Tibial artery (tissue), 4 donors: ENCODE measurements at regions not wholly inside any gene's neighbourhood (a gene's known extent, or its start where the extent isn't known, plus 50 kb on each side); places are given as distances from the start of the nearest gene placed in this dataset.

ENCODE experiments used
- DNase-seq, 2 donors: peaks; one replicate each; pipeline ENCODE4 v3.0.0-alpha.2; 2019
- H3K27ac ChIP-seq, 2 donors: fragments of 200-600 bp; sonication (generic) in 1 of 2; 1 replicate in 1 of 2; 2 replicates in 1 of 2; pipeline ENCODE4 v1.5.1; 2018 to 2019; ENCODE audit warnings: mild to moderate bottlenecking in 1 of 2
- H3K27me3 ChIP-seq, 2 donors: fragments of 200-600 bp; sonication (generic) in 1 of 2; one replicate each; pipeline versions ENCODE4 v1.5.1 to v1.6.0; 2016 to 2019
- H3K36me3 ChIP-seq, 3 donors: fragments of 200-600 bp; sonication (generic) in 2 of 3; one replicate each; pipeline ENCODE4 v1.5.1; 2016 to 2019; ENCODE audit warnings: mild to moderate bottlenecking in 2 of 3
- H3K4me1 ChIP-seq, 4 donors: fragments of 200-600 bp; sonication (generic) in 2 of 4; 1 replicate in 3 of 4; 2 replicates in 1 of 4; pipeline ENCODE4 v1.5.1; 2016 to 2019
- H3K4me3 ChIP-seq, 2 donors: fragments of 200-600 bp; sonication (generic) in 1 of 2; 1 replicate in 1 of 2; 2 replicates in 1 of 2; pipeline ENCODE4 v1.5.1; 2018 to 2019; ENCODE audit warnings: mild to moderate bottlenecking in 2 of 2
- H3K9me3 ChIP-seq, 3 donors: fragments of 200-600 bp; sonication (generic) in 1 of 3; one replicate each; pipeline ENCODE4 v1.5.1; 2016 to 2019
- CTCF ChIP-seq, 2 experiments: fragments of 200-600 bp in 1 of 2; fragments of 450-650 bp in 1 of 2; IDR thresholded peaks; one replicate each; pipeline ENCODE4 v1.5.1; 2017 to 2019; ENCODE audit warnings: antibody characterized with exemption in 2 of 2, mild to moderate bottlenecking in 1 of 2, moderate library complexity in 1 of 2
- intact Hi-C: fragments of 100-400 bp; cut with DNase I; formaldehyde crosslinking; loops from one replicate; pipeline ENCODE4 v1.15.0; 2023; ENCODE audit warnings: low total_unique reads

- no peak for TF ChIP-seq CTCF (IDR thresholded peaks at IDR 0.05)
- Histone ChIP-seq H3K9me3 (no peaks in the 10 kb centered on the region), H3K27me3 (peaks cover 0 to 24% of the 10 kb centered on the region in 2 donors), H3K36me3 (no peaks in the 10 kb centered on the region), H3K27ac (no peak overlapping the region), H3K4me3 (no peak overlapping the region), H3K4me1 (no peaks in the 10 kb centered on the region)
- intact Hi-C loops, result no loop called here
- no peak for DNase-seq
Observed at GRCh38 chr22:22352371-22352999, 107.9 kb downstream of the VPREB1 start.

- no peak overlapping the region for H3K27ac ChIP-seq
- intact Hi-C loops, result no loop called here
- no peak for DNase-seq
- H3K9me3 ChIP-seq, result no peaks in the 10 kb centered on the region
- TF ChIP-seq CTCF (IDR thresholded peaks at IDR 0.05), result no peak
- no peak overlapping the region for H3K4me3 ChIP-seq
- H3K4me1 ChIP-seq, result no peaks in the 10 kb centered on the region
- peaks cover 0 to 13% of the 10 kb centered on the region in 2 donors for H3K27me3 ChIP-seq
- H3K36me3 ChIP-seq, result no peaks in the 10 kb centered on the region
Observed at GRCh38 chr22:22355096-22355834, 110.7 kb downstream of the VPREB1 start.

GRCh38 chr22:22357024-22357883, 112.7 kb downstream of the VPREB1 start:
- no peak overlapping the region for H3K27ac ChIP-seq
- H3K4me1 ChIP-seq, result no peaks in the 10 kb centered on the region
- TF ChIP-seq CTCF (IDR thresholded peaks at IDR 0.05), result peak; percentile 18 to 25
- H3K4me3 ChIP-seq, result no peak overlapping the region
- intact Hi-C loops, result no loop called here
- H3K9me3 ChIP-seq, result no peaks in the 10 kb centered on the region
- peaks cover 0 to 13% of the 10 kb centered on the region in 2 donors for H3K27me3 ChIP-seq
- H3K36me3 ChIP-seq, result no peaks in the 10 kb centered on the region
- DNase-seq, result peak in 1 of 2 donors; percentile 67

GRCh38 chr22:22358152-22358551, 113.6 kb downstream of the VPREB1 start:
- no peak overlapping the region for H3K27ac ChIP-seq
- H3K9me3 ChIP-seq, result no peaks in the 10 kb centered on the region
- H3K4me1 ChIP-seq, result no peaks in the 10 kb centered on the region
- DNase-seq, result no peak
- no peaks in the 10 kb centered on the region for H3K36me3 ChIP-seq
- H3K27me3 ChIP-seq, result peaks cover 0 to 17% of the 10 kb centered on the region in 2 donors
- intact Hi-C loops, result no loop called here
- H3K4me3 ChIP-seq, result no peak overlapping the region
- TF ChIP-seq CTCF (IDR thresholded peaks at IDR 0.05), result no peak

- Histone ChIP-seq H3K9me3 (no peaks in the 10 kb centered on the region), H3K4me1 (no peaks in the 10 kb centered on the region), H3K27ac (no peak overlapping the region), H3K4me3 (no peak overlapping the region), H3K36me3 (no peaks in the 10 kb centered on the region), H3K27me3 (peaks cover 0 to 17% of the 10 kb centered on the region in 2 donors)
- intact Hi-C loops, result no loop called here
- DNase-seq, result no peak
- no peak for TF ChIP-seq CTCF (IDR thresholded peaks at IDR 0.05)
Observed at GRCh38 chr22:22358686-22359085, 114.1 kb downstream of the VPREB1 start.
